Left cardiac atrium (tissue), 4 donors: ENCODE measurements at regions not wholly inside any gene's neighbourhood (a gene's known extent, or its start where the extent isn't known, plus 50 kb on each side); places are given as distances from the start of the nearest gene placed in this dataset.
A peak's percentile ranks its signal among the peaks of the same experiment; 100 is the strongest.

Experiments
- ATAC-seq, 2 donors: fragments of 200-7000 bp; cut with Tn5 transposase; one replicate each; pipeline ENCODE4 v1.9.1; 2020; ENCODE audit warnings: mild to moderate bottlenecking in 2 of 2, moderate library complexity in 2 of 2
- DNase-seq: peaks from one replicate; pipeline ENCODE4 v3.0.0-alpha.2; 2020
- intact Hi-C, 2 donors: fragments of 100-400 bp; cut with DNase I; formaldehyde crosslinking; loops; one replicate each; pipeline versions ENCODE4 v1.14.1 to v1.15.1; 2022 to 2023
- donor health status: DM: no; HTN: yes; CAD: no.
- donor health status: DM: no; HTN: yes; CAD: no; lungs with severe emphysema.
- donor health status: DM: yes; HTN: yes; CAD: no.
- donor health status: Dilated cardiomyopathy.

DNA sequence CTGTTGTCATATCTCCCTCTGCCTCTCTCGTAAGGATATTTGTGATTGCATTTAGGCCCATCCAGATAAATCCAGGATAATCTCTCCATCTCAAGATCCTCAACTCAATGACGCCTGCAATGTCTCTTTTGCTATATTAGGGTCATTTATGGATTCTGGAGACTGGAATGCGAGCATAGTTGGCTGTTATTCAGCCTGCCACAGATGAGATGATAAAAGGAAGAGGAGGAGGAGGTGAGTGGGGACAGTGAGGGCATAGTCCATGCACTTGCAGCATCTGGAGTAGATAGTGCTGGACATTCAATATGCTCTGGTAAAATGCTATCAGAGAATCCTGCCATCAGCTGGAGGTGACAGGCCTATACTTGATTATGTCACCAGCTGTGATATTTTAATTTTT lies 131.6 kb upstream of the CACNA1E start:
- DNase-seq = no peak

DNA sequence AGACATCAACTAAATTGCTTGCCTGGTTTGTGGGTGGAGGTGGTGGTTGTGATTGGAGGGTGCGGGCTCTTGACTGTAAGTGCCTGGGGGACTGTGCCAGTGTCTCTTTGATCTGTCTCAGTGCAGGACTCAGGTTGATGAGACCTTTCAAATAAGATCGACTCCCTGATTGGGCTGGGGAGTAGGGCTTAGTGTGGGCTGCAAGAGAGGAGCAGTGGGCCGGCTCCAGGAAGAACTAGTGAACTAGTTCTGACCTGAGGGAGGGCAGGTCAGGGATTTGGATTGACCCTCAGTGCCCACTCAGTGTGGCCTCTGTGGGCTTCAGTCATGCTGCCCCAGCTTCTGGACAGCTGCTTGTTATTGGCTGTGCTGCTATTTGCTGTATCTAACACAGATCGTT lies 130.6 kb upstream of the CACNA1E start:
- intact Hi-C loops = no loop called here
- ATAC-seq (no peak), DNase-seq (no peak)

More for the DNA sequence above, 131.6 kb upstream of the CACNA1E start:
- intact Hi-C loops = no loop called here
- no peak for ATAC-seq

DNA sequence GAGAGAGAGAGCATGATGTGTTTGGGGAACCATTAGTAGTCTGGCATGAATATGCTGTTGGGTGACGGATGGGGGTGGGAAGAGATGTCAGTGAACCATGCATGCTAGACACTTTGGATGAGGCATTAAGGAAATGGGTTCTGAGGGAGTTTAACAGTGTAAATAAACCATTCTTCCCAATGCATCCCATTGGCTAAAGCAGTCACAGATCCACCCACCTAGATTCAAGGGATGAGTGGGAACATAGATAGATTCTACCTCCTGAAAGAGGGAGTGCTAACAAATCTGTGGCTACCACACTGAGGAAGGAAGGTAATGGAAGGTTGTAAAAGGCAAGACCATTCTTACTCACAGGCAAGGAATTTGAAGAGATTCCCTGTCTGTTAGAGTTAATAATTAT lies 129.8 kb upstream of the CACNA1E start:
- intact Hi-C loops = no loop called here
- ATAC-seq (no peak), DNase-seq (no peak)

DNA sequence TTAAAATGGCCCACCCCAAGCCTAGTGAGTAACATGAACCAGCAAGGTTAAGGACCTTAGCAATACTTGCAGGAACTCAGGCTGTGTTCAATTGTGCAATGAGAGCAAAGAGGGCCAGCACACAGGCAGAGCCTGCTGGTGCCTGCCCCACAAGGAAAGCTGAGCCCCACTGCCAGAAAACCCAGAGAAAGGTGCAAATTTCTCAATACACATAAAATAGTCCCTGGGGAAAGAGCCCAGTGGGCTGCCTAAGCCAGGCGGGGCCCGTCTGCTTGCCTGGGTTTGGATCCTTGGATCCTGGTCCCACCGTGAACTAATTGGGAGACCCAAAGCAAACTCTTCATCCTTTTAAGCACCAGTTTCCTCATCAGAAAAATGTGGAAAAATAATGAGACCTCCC lies 128.5 kb upstream of the CACNA1E start:
- DNase-seq = no peak
- intact Hi-C loops = no loop called here
- no peak for ATAC-seq

DNA sequence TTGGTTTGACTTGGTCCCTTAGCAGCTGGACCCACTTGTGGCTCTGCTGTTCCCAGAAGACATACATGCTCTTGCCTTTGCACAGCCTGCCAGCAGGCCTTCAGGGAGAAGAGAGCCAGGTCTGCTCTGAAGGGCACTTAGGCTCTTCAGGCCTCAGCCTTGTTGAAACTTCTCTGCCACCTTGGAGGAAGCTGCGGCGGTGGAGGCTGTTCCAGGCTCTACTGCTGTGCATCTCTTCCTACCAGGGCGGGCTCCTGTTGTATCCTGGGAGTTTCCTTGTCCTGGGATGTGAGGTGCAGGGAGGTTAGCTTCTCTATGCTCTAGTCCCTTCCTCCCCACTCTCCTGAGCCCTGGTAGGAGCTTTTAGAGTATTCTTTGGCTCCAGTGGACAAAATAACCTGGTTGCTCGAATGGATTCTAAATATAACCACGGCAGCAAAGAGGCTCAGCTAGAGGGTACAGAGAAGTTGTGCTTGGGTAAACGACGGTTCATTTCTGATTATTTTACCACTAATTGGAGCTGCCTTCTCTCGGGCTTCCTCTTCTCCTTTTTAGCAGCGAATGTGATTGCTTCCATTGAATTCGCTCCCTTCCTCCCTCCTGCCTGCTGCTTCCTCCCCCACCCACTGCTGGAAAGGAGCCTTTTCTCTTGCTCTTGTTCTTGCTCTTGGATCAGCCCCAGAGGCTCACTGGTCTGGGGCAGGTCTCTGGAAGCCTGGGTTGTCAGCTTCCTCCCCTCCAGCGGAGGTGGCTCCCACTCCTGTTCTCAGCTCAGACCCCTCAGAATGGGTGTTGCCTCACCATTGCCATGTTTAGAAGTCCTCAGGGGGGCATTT lies 126.6 kb upstream of the CACNA1E start:
- intact Hi-C loops = no loop called here
- ATAC-seq (peak in 1 of 2 donors; percentile 52), DNase-seq (no peak)

DNA sequence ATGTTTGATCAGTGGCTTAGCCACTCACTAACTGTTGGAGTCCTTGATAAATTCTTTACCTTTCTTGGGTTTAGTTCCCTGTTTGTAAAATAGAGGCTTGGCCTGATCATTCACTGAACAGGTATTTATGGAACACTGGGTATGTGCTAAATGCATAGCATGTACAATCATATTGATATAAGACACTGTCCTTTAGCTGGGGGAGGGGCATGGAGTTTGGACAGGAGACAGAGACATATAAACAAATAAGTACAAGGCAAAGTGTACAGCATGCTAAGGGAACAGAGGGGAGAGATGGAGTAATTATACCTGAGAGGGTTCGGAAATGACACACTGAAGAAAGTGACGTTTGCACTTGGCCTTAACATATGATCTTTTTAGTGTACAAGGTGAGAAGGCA lies 124.3 kb upstream of the CACNA1E start:
- intact Hi-C loops = no loop called here
- DNase-seq (no peak), ATAC-seq (no peak)

DNA sequence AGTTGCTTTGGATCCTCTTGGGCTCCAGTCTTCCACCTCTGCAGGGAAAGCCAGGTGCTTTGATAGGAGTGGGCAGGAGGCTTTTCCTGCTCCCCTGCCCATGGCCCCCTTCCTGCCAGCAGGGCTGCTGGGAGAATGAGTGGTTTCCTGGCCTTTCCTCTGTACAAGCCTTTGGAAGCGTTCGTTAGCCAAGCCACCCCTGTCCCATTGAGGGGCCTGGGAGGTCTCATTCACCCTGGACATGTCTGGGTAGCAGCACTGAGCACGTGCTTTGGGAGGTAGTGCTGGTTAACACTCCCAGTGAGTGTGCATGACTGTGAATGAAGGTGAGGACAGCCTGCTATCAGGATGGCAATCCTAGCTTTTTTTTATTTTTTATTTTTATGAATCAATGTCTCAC lies 118.5 kb upstream of the CACNA1E start:
- no peak for ATAC-seq
- intact Hi-C loops = no loop called here
- no peak for DNase-seq

DNA sequence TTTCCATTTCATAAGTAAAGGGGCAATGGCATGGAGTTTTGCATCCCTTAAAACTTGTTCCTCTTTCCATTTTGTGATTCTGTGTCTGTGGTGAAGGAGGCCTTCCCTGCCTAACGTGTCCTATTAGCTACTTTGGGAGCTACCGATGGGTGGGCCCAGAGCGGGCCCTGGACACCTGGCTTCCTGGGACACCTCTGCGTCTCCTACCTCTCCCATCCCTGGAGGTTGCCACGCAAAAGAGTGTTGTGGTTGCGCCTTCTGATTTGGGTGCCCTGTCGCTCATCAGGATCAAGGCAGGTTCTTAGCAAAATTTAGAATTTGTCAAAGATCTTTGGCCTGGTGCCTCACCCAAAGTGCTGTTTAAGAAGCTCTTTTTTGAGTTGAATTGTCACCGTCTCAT lies 116.4 kb upstream of the CACNA1E start:
- intact Hi-C loops = no loop called here
- ATAC-seq (no peak), DNase-seq (no peak)

DNA sequence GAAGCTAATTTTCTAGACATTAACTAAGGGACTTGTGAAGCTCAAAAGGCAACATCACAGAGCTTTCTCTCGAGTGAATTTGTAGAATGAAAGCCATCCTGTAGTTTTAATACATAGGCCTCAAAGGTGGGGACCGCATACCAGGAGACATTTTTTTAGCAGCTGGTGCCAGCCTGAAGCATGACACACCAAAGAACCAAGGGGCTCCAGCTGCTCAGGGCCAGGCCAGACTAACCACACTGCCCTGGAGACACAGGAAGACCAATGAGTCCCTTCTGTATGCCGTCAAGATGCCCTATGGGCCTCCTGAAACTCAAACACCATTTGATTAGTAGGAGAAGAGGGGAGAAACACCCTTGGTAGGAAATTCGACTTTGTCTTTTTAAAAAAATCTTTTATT lies 113.9 kb upstream of the CACNA1E start:
- intact Hi-C loops = no loop called here
- no peak for ATAC-seq

DNA sequence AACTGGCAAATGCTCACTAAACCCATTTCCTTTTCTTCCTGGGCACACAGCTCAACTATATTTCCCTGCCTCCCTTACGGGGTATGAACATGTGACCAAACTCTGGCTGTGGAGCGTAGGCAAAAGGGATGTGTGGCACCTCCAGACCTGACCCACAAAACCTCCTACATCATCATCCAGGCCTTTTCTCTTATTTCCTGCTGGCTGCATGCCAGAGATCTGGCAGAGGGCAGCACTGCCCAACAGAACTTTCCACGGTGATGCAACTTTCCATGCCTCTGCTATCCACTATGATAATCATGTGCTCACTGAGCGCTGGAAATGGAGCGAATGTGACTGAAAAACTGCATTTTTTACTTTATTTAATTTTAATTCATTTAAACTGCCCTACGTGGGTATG lies 99.6 kb upstream of the CACNA1E start:
- ATAC-seq = peak in 1 of 2 donors; percentile 91
- peak; percentile 30 for DNase-seq
- intact Hi-C loops = no loop called here

More for the DNA sequence above, 113.9 kb upstream of the CACNA1E start:
- DNase-seq = no peak

DNA sequence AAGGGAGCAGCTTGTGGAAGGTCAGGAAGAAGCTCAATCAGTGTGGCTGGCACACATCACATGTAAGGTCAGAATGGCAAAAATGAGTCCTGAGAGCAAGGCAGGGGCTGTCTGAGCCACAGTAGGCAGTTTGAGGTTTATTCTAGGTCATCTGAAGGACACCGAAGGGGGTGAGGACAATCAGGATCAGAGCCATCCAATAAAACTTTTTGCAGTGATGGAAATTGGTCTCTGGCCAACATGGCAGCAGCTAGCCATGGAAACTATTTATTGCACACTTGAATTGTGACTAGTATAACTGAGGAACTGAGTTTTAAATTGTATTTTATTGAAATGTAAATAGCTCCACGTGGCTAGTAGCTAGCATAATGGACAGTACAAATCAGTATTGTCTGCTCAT lies 97.0 kb upstream of the CACNA1E start:
- intact Hi-C loops = no loop called here
- ATAC-seq = no peak
- DNase-seq = no peak

DNA sequence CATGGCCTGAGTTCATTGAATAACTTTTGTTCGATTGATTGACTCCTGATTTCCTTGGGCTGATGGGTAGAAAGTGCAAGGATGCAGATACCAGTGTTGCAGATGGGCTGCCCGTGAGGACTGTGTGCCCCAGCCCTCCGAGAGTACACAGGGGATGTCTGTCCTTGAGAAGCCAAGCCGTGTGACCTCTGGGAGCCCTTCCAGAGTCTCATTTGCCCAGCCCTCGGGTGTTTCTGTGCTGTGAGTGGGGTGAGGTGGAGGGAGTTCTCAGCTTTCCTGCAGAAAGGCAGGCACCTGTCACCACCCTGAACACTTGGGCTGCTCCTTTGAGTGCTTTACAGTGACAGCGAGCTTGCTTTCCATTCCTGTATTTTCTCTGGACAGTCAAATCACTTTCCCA lies 96.4 kb upstream of the CACNA1E start:
- DNase-seq (no peak), ATAC-seq (no peak)
- intact Hi-C loops = no loop called here

DNA sequence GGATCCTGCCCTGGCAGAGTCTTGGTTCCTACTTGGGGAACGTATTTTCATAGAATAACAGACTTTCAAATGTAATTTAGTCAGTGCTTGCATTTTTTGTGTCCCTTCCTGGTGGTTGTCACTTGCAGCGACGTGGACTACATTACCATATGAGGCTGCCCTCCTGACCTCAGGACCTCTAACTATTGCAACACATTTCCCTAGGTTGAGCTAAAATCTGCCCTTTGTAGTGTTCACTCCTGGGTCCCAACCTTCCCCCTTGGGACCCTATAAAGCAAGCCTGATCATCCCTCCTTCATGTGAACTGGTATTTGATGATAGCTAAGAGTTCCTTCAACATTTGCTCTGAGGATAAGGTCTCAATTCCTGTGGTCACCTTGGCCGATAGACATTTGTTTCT lies 95.6 kb upstream of the CACNA1E start:
- DNase-seq (no peak), ATAC-seq (no peak)
- intact Hi-C loops = no loop called here

DNA sequence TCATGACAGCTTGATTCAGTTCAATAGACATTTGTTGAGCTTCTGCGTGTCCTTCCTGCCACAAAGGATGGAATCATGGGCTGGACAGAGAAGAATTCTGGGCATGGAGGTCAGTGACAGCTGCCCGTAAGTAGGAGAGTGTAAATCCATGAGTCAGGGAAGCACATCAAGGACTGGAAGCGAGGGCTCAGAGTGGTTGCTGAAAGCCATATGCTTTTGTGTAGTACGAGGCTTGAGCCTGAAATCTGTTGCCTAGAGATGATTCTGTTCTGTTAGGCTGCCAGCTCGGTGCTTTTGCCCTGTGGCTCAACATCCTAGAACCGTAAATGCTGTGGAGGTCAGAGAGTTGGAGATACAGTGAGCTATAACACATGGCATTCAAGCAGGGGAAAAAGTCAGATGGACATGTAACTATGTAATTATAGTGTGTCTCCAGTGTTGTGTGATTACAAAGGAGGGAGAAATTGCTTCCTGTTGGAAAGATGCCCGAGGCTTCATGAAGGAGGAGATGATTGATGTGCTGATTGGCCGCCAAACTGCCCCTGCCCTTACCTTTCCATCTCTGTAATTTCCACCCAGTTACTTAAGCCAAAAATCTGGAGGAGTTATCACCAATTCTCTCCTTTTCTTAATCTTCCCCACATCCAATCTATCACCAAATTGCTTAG lies 92.8 kb upstream of the CACNA1E start:
- intact Hi-C loops = no loop called here
- ATAC-seq = peak in 1 of 2 donors; percentile 48
- no peak for DNase-seq

DNA sequence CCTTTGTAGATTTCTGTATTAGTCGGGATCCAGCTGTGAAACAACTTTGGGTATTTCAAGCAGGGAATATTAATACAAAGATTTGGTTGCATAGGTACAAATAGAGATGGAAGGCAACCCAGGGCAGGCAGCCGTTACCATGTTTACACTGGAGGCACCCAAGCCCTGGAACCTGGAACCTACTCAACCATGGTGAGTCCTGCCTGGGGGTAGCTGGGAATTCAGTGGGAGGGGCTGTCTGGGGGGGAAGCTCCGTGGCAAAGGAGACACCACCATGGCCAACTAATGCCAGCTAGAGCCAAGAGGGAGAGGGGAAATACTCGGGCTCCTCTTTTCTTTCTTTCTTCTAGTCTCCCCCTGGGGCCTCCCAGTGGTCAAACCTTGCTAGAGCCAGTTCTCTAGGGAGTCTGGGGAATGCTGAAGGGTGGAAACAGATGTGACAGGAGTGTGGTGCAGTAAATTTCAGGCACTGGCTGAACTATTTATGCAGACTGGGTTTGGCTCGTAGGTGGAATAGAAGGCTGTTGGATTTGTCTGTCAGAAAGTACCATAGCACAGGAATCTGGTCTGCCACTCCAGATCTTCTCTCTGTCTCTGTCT lies 91.9 kb upstream of the CACNA1E start:
- no peak for ATAC-seq
- no peak for DNase-seq
- intact Hi-C loops = no loop called here

DNA sequence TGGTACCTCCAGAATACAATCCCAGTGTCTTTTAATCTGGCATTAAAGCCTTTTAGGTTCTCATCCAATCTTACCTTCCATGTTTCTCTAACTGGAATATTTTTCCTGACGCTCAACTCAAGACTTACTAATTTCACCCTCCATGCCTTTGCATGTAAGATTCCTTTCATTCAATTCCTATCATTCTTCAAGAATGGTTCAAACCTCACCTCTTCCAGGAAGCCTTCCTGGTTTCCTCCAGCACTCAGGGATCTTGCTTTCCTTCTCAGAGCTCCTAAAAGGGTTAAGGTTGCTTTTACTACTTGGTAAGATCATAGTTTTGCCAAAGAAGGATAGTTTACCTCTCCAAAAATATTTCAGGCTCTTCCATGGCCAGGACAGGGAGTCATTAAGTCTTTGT lies 91.2 kb upstream of the CACNA1E start:
- intact Hi-C loops = no loop called here
- no peak for ATAC-seq
- no peak for DNase-seq

DNA sequence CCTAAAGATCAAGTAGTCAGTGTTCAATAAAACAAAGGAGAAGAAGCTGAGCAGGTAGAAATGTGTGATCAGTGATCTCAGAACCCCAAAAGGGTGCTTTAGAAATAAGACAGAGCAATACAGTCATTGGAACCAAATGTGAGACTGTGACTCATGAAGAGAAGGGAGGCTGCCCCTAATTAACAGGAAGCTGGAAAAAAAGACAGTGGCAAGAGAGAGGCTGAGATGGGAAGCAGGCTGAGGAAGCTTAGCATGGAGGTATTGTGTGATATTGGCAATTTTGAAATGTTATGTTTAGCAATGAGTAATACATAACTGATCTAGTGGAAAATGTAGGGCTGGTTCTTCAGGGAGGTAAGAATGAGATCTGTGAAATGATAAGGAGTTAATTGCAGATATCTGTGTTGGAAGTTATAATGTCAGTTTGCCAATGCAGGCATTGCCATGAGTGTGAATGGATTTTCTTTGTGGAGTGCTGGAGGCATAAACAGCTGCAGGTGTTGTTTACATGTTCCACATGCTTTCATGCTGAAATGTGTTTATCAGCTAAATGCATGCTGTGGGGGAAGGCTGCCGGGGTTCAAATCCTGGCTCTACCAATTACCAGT lies 90.6 kb upstream of the CACNA1E start:
- intact Hi-C loops = no loop called here
- ATAC-seq (no peak), DNase-seq (no peak)

DNA sequence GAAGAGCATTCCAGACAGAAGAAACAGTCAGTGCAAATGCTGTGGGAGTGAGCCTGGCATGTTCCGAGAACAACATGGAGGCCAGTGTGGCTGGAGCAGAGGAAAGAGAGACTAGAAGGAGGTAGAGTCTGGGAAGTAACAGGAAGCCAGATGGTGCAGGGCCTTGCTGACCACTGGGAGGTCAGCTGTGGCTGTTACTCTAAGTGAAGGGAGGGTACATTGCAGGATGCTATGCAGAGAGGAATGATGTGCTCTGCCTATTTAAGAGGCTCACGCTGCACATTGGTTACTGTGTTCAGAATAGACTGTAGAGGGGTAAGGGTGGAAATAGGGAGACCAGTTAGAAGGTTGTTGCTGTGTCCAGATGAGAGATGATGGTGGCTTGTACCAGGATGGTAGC lies 88.6 kb upstream of the CACNA1E start:
- DNase-seq (no peak), ATAC-seq (no peak)
- intact Hi-C loops = no loop called here

DNA sequence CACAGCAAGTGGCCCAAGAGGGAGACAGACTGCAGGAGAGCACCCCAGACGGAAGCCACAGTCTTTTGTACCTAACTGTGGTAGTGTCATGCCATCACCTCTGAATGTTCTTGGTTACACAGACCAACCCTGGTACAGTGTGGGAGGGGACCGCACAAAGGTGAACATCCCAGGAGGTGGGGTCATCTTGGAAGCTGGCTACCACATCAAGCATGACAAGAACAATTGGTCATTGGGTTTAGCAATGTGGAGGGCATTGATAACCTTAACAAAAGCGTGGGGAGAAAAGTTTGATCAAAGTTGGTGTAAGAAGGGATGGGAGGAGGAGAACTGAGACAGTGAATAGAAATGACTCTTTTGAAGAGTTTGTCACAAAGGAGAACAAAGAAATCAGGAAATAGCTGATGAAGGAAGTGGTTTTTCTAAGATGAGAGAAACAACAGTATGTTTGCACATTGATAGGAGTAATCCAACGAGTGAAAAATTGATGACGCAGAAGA lies 87.1 kb upstream of the CACNA1E start:
- DNase-seq = no peak
- no peak for ATAC-seq
- intact Hi-C loops = no loop called here

DNA sequence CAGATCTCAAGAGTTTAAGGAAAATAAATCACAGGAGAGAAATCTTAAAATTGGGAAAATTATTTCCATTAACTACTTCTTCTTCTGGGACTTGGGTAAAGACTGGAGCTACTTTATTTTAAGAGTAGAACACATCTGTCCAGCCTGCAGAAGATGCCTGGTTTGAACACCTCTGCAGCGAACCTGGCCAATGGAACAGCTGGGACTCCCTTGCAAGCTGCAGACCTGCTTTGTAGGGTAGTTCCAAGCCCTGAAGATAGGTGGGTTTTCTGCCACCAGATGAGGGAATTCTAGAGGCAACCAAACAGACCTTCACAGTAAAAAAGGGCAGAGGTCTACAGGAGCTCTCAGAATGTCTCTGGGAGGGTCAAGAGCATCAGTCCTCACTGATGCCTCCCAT lies 86.5 kb upstream of the CACNA1E start:
- DNase-seq = no peak
- no peak for ATAC-seq
- intact Hi-C loops = no loop called here
